Loucy (cell line): ENCODE measurements at regions not wholly inside any gene's neighbourhood (a gene's known extent, or its start where the extent isn't known, plus 50 kb on each side); places are given as distances from the start of the nearest gene placed in this dataset.

ENCODE experiments used
- H2AFZ ChIP-seq: fragments of 200-600 bp; sonication (generic); 2 replicates; pipeline ENCODE4 v1.6.0; 2016; ENCODE audit warnings: antibody characterized with exemption, mild to moderate bottlenecking, low read length, moderate library complexity
- H3F3A ChIP-seq: fragments of 200-600 bp; 2 replicates; pipeline ENCODE4 v1.6.0; 2016; ENCODE audit warnings: antibody characterized with exemption, low read depth, mild to moderate bottlenecking
- H3K27me3 ChIP-seq: fragments of 200-600 bp; sonication (generic); 2 replicates; pipeline ENCODE4 v1.6.1; 2014; ENCODE audit warnings: low read length, mild to moderate bottlenecking; ENCODE audit not compliant: insufficient read depth, poor library complexity, severe bottlenecking
- H3K36me3 ChIP-seq: fragments of 200-600 bp; sonication (generic); 2 replicates; pipeline ENCODE4 v1.6.1; 2016; ENCODE audit warnings: low read length; ENCODE audit not compliant: insufficient read depth
- H3K4me1 ChIP-seq: fragments of 200-600 bp; sonication (generic); 2 replicates; pipeline ENCODE4 v1.5.1; 2014; ENCODE audit warnings: low read length, mild to moderate bottlenecking; ENCODE audit not compliant: insufficient read depth, poor library complexity, severe bottlenecking
- H3K4me2 ChIP-seq: fragments of 200-600 bp; sonication (generic); 2 replicates; pipeline ENCODE4 v1.6.0; 2014; ENCODE audit warnings: antibody characterized with exemption, low read length, low read depth, mild to moderate bottlenecking; ENCODE audit not compliant: poor library complexity, severe bottlenecking
- H3K4me3 ChIP-seq: fragments of 200-600 bp; sonication (generic); 2 replicates; pipeline ENCODE4 v1.5.1; 2014; ENCODE audit warnings: low read length, mild to moderate bottlenecking, mixed read lengths; ENCODE audit not compliant: poor library complexity, severe bottlenecking
- H3K79me2 ChIP-seq: fragments of 200-600 bp; sonication (generic); 2 replicates; pipeline ENCODE4 v1.6.1; 2014; ENCODE audit warnings: low read length; ENCODE audit not compliant: insufficient read depth
- H3K9ac ChIP-seq: fragments of 200-600 bp; sonication (generic); 2 replicates; pipeline ENCODE4 v1.6.0; 2014; ENCODE audit warnings: mild to moderate bottlenecking, low read depth, low read length, moderate library complexity; ENCODE audit not compliant: poor library complexity, severe bottlenecking
- H3K9me2 ChIP-seq: fragments of 200-600 bp; sonication (generic); replicated peaks from 2 replicates; pipeline ENCODE4 v1.6.1; 2016; ENCODE audit warnings: low read depth, low read length, mixed read lengths
- H3K9me3 ChIP-seq: fragments of 200-600 bp; sonication (generic); 2 replicates; pipeline ENCODE4 v1.6.1; 2014; ENCODE audit warnings: mild to moderate bottlenecking, antibody characterized with exemption, low read length, low read depth; ENCODE audit not compliant: insufficient read depth
- H4K20me1 ChIP-seq: fragments of 200-600 bp; sonication (generic); 2 replicates; pipeline ENCODE4 v1.6.0; 2014; ENCODE audit warnings: antibody characterized with exemption, low read length, mild to moderate bottlenecking; ENCODE audit not compliant: insufficient read depth, poor library complexity, severe bottlenecking
- EZH2phosphoT487 ChIP-seq: fragments of 200-600 bp; IDR thresholded peaks from 2 replicates; pipeline ENCODE4 v1.6.1; 2018; ENCODE audit warnings: antibody characterized with exemption, mild to moderate bottlenecking, moderate library complexity, borderline replicate concordance
- TF ChIP-seq, protein P1 (sequence below): fragments of 200-600 bp; sonication (generic); conservative IDR thresholded peaks from 2 replicates; pipeline ENCODE4 v1.5.1; 2014; ENCODE audit warnings: mild to moderate bottlenecking, antibody characterized with exemption, low read length

- no peak overlapping the region for H3K4me3 ChIP-seq
- H3K9me2 ChIP-seq: no peaks in the 10 kb centered on the region
- H2AFZ ChIP-seq: no peak overlapping the region
- H3K4me2 ChIP-seq: no peak overlapping the region
- H3K79me2 ChIP-seq: no peaks in the 10 kb centered on the region
- H4K20me1 ChIP-seq: no peaks in the 10 kb centered on the region
- no peaks in the 10 kb centered on the region for H3K36me3 ChIP-seq
- no peaks in the 10 kb centered on the region for H3F3A ChIP-seq
- no peak overlapping the region for H3K9ac ChIP-seq
- H3K27me3 ChIP-seq: no peaks in the 10 kb centered on the region
- no peaks in the 10 kb centered on the region for H3K9me3 ChIP-seq
- no peaks in the 10 kb centered on the region for H3K4me1 ChIP-seq
- TF ChIP-seq, protein P1, sequence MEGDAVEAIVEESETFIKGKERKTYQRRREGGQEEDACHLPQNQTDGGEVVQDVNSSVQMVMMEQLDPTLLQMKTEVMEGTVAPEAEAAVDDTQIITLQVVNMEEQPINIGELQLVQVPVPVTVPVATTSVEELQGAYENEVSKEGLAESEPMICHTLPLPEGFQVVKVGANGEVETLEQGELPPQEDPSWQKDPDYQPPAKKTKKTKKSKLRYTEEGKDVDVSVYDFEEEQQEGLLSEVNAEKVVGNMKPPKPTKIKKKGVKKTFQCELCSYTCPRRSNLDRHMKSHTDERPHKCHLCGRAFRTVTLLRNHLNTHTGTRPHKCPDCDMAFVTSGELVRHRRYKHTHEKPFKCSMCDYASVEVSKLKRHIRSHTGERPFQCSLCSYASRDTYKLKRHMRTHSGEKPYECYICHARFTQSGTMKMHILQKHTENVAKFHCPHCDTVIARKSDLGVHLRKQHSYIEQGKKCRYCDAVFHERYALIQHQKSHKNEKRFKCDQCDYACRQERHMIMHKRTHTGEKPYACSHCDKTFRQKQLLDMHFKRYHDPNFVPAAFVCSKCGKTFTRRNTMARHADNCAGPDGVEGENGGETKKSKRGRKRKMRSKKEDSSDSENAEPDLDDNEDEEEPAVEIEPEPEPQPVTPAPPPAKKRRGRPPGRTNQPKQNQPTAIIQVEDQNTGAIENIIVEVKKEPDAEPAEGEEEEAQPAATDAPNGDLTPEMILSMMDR: no peak
- TF ChIP-seq EZH2phosphoT487: no peak
These were observed 615.1 kb upstream of the NUDT12 start for GRCh38 chr5:104177651-104178050.

DNA sequence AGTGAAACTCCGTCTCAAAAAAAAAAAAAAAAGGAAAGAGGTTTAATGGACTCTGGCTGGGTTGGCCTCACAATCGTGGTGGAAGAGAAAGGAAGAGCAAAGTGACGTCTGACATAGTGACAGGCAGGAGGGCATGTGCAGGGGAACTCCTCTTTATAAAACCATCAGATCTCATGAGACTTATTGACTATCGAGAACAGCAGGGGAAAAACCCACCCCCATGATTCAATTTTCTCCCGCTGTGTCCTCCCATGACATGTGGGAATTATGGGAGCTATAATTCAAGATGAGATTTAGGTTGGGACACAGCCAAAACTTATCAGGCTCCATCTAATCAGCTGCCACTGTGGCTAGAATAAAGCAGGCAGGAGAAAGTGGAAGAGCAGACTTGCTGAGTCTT, 610.4 kb upstream of the NUDT12 start:
- Histone ChIP-seq H3K4me1 (no peaks in the 10 kb centered on the region), H3K27me3 (no peaks in the 10 kb centered on the region)

DNA sequence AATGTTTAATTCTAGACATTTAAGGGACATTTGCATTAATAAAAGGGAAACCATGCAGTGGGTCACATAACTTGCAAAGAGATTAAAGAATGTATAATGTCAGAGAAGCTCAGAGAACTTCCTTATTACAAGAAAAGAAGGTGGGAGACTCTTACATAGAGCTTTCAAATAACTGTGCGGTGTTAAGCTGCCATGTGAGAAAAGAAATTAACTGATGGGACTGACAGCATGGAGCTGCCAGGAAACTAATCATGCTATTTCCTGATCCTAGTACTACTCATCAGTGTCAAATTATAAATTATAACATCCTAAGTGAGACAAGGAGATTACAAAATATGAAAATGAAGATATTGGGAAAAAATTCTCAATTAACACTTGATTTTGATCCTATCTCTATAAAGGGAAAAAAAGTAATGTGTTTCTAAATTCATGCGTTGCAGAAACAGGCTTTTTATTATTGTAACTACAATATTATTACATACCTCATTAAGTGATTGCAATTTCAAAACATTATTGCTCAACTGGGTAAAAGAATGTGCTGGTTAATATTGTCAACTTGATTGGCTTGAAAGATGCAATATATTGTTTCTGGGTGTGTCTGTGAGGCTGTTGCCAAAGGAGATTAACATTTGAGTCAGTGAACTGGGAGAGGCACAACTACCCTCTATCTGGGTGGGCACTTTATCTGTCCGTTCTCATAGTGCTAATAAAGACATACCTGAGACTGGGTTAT, 609.5 kb upstream of the NUDT12 start:
- Histone ChIP-seq H3K36me3 (no peaks in the 10 kb centered on the region), H4K20me1 (no peaks in the 10 kb centered on the region), H2AFZ (no peak overlapping the region), H3K9ac (no peak overlapping the region), H3F3A (no peaks in the 10 kb centered on the region), H3K9me3 (no peaks in the 10 kb centered on the region), H3K79me2 (no peaks in the 10 kb centered on the region), H3K9me2 (no peaks in the 10 kb centered on the region), H3K4me3 (no peak overlapping the region), H3K4me2 (no peak overlapping the region), H3K4me1 (no peaks in the 10 kb centered on the region), H3K27me3 (no peaks in the 10 kb centered on the region)
- TF ChIP-seq, protein P1: no peak
- TF ChIP-seq EZH2phosphoT487: no peak

More for the DNA sequence above, 610.4 kb upstream of the NUDT12 start:
- Histone ChIP-seq H3K9ac (no peak overlapping the region), H3F3A (no peaks in the 10 kb centered on the region), H3K9me3 (no peaks in the 10 kb centered on the region), H4K20me1 (no peaks in the 10 kb centered on the region), H3K4me2 (no peak overlapping the region), H2AFZ (no peak overlapping the region), H3K4me3 (no peak overlapping the region), H3K79me2 (no peaks in the 10 kb centered on the region), H3K9me2 (no peaks in the 10 kb centered on the region), H3K36me3 (no peaks in the 10 kb centered on the region)
- TF ChIP-seq, protein P1: no peak
- TF ChIP-seq EZH2phosphoT487: no peak
